Tibial nerve (tissue), 3 donors: ENCODE measurements at regions not wholly inside any gene's neighbourhood (a gene's known extent, or its start where the extent isn't known, plus 50 kb on each side); places are given as distances from the start of the nearest gene placed in this dataset.

Experiments
- CTCF ChIP-seq, 5 experiments: fragments of 200-600 bp in 3 of 5; fragments of 450-650 bp in 2 of 5; sonication (generic) in 3 of 5; IDR thresholded peaks; one replicate each; pipeline ENCODE4 v1.5.1; 2016 to 2019; ENCODE audit warnings: antibody characterized with exemption in 5 of 5, mild to moderate bottlenecking in 3 of 5, moderate library complexity in 2 of 5
- POLR2A ChIP-seq, 2 donors: fragments of 450-650 bp; IDR thresholded peaks; one replicate each; pipeline ENCODE4 v1.6.1; 2017; ENCODE audit warnings: antibody characterized with exemption in 2 of 2, mild to moderate bottlenecking in 2 of 2, moderate library complexity in 2 of 2

GRCh38 chr5:66361070-66361469 lies 217.0 kb downstream of the SREK1 start:
- TF ChIP-seq CTCF (IDR thresholded peaks at IDR 0.05) (no peak), POLR2A (IDR thresholded peaks at IDR 0.05) (no peak)
